Hematopoietic multipotent progenitor cell treated with erythropoietin and hydrocortisone succinate and interleukin-3 and kit ligand, for 6 days (in vitro differentiated cells): ENCODE measurements at regions not wholly inside any gene's neighbourhood (a gene's known extent, or its start where the extent isn't known, plus 50 kb on each side); places are given as distances from the start of the nearest gene placed in this dataset.

Experiments
- DNase-seq: peaks from one replicate; pipeline ENCODE4 v3.0.0-alpha.2; 2015

GRCh38 chr13:90118467-90119071, 1228.9 kb upstream of the MIR17HG start:
- no peak for DNase-seq

GRCh38 chr13:90120026-90120425, 1227.5 kb upstream of the MIR17HG start:
- DNase-seq: no peak

- DNase-seq: no peak
Observed at GRCh38 chr13:90121784-90122183, 1225.7 kb upstream of the MIR17HG start.

DNA sequence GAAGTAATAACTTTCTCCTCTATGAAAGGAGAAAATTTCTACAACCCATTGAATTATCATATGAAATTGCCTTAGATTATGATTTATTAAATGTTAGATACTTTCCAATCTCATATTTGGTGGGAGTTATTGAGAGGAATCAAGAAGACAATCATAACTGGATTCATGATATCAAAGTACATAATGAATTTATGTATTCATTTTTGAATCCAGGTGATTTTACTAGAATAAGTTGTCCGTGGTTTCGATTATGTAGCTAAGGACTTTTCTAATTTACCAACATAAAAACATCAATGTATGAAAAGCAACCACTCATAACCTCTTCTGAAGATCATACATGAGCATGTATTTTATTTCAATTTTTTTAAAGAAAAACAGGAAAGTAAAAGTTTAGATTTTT, 1225.0 kb upstream of the MIR17HG start:
- no peak for DNase-seq

- no peak for DNase-seq
Observed at GRCh38 chr13:90135558-90135957, 1211.9 kb upstream of the MIR17HG start.

DNA sequence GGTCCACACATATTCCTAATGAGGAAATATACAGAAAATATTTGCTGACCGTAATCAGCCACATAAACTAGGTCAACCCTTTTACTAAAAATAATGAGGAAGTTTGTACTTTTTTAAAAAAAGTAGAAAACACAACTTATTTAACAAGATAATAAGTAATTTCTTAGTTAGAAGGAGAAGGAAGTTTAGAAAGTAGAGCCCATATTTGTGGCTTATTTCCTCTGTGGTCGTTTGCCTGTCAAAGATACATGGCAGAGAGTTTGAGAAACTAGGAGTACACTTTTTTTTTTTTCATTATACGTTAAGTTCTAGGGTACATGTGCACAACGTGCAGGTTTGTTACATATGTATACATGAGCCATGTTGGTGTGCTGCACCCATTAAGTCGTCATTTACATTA, 1205.2 kb upstream of the MIR17HG start:
- no peak for DNase-seq

DNA sequence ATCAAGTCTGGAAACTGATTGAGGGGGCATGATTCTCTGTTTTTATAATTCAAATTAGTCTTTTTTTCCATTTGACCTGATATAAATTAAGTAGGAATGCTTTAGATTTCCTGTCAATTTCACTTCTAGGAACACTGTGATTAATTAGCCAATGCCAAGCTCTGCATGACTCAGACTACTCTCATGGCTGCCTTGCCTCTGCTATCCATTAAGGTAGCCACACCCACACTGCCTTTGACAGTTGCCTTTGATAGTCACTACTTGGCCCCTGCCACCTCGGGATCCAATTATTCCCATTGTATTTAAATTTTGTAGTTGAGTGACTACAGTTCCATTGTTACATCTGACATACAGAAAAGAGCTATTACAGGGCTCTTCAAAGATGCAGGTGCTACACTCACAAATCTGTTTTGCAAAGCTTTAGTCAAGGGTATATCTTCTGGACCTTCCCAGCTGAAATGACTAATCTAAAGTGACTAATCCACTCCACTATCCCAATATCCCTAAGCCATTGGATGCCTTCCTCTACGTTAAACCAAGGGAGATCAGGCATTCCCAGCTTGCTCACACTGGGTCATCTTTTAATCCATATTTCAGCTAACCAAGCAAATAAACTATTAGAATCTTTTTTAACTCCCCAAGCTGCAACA, 1193.1 kb upstream of the MIR17HG start:
- no peak for DNase-seq

GRCh38 chr13:90156390-90156789, 1191.1 kb upstream of the MIR17HG start:
- DNase-seq: no peak

DNA sequence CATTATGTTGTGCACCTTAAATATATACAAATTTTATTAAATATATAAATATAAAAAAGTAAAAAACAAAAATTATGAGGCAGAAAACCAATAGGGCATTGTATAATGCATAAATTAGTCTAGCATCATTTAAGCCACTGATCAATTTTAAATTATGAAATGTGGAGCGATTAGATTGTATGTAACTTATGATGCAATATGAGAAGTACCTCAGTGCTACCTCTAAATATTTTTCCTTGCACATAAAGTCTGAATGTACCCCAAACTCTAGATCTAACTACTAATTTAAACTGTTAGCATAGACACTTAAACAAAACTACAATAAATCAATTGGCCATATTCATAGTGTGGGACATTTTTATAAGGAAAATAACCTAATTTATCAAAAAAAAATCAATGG, 1178.5 kb upstream of the MIR17HG start:
- no peak for DNase-seq

DNA sequence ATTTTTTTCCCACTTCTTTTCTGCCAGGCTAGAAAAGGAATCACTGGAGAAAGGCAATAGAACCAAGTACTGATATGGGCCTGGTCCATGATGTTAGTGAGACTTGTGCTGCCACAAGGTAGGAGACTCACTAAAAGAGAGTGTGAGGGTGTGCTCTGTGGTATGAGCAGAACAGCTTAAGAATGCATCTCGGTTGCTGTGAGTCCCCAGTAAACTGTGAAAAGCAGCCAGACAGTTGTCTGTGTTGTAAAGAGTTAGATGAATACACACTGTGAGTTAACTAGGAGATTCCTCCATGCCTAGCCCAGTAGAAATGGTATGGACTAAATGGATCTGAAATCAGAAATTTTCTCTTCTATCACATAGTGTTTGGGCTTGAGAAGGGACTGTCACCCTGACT, 1177.3 kb upstream of the MIR17HG start:
- DNase-seq: no peak

DNA sequence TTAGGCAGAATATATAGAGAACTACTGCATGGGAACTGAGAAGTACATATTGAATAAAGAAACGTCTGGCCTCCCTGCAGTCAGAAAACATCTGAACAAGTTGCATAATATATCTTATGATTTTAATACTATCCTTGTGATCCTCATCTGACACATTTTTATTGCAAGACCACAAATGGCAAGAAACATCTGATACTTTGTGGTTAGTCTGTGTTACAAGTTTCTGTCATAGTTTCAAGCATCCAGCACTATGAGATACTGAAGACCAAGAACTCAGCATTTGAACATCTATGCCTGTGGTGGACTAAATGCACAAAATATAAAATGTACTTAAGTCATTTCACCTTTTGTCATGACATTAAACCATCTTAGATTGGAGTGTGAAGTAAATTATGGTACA, 1175.8 kb upstream of the MIR17HG start:
- no peak for DNase-seq

GRCh38 chr13:90177512-90177911, 1170.0 kb upstream of the MIR17HG start:
- no peak for DNase-seq

DNA sequence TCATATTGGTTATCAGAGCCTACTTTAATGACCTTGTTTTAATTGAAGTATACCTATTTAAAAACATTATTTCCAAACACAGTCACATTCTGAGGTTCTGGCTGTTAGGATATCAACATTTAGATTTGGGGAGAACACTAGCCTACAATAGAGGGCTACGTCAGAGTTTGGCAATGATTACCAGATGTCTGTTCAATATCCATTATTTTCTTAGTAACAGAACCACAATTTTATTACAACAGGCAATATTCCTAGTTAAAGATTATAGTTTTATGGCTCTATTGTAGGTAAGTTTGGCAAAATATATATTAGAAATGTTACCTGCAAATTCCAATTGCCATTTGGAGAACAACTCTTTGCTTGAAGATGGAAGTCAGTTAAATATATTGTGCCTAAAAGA, 1163.1 kb upstream of the MIR17HG start:
- no peak for DNase-seq

DNA sequence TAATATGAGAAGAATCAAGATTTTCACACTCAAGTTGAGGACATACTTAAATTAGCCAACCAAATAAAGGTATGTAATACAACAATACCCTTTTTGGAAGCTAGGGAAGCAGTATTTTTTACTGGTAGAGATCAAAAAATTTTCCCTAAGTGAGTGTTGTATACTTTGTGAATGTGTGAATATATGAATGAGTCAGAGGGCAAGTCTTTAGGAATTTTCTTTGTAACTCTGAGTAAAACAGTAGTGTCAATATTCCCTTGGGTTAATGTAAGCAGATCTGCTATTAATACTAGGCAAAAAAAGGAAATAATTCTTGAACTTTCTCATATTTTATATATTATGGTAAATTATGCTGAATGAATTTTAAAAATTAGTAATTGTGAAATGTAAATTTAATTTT, 1161.8 kb upstream of the MIR17HG start:
- no peak for DNase-seq

DNA sequence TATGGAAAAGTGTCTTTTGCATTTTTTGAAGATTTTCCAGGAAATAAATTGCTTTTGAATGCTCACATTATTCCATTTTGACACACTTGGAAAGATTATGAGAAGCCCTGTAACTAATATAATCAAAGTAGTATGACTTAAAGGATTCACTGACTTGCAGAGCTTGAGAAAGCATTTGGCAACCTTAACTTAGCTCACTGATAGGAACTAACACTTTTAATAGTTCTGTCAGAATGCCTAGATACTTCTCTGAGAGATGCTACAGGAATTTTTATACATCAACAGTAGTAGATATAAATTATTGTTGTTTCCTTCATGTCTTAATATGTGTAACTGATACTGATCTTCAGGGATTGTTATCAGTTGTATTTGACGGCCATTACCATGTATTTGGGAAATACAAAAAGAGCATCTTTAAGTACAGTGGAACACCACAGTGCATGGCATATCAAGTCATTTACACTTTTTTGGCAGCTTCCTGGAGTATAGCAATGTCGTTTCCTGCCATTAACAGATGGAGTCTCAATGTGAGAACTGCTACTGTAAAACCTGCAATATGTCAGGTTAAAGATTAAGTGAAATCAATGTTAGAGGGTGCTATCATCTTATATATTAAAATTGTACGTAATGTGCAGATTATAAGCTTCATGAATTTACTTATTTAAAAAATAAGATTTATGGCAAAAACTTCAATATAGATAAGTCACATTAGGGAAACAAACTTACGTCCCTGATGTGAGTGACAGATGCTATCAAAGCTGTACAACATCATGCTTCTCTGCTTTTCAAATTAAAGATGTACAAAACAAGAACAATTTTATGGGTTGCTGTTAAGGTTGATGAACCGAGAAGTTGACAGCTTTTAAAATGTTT, 1159.8 kb upstream of the MIR17HG start:
- DNase-seq: no peak

- no peak for DNase-seq
Observed at GRCh38 chr13:90188351-90188636, 1159.2 kb upstream of the MIR17HG start.

GRCh38 chr13:90197722-90198121, 1149.8 kb upstream of the MIR17HG start:
- no peak for DNase-seq

DNA sequence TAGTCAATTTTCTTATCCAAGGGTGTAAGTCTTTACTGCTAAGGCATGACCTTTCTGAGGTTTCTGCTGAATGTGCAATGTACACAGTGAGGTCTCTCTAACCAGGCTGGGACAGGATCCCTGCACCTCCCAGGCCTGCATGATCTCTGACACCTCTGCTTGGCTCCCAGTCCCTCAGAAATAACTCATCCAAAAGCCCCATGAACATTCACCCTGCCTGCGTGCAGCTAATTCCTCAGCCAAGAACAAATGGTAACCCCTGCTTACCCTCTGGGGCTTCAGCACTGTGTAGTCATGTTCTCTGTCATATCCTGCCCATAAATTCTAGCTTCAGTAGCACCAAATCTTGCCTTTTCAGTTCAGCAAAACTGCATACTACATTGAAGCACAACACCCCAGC, 1146.3 kb upstream of the MIR17HG start:
- no peak for DNase-seq

DNA sequence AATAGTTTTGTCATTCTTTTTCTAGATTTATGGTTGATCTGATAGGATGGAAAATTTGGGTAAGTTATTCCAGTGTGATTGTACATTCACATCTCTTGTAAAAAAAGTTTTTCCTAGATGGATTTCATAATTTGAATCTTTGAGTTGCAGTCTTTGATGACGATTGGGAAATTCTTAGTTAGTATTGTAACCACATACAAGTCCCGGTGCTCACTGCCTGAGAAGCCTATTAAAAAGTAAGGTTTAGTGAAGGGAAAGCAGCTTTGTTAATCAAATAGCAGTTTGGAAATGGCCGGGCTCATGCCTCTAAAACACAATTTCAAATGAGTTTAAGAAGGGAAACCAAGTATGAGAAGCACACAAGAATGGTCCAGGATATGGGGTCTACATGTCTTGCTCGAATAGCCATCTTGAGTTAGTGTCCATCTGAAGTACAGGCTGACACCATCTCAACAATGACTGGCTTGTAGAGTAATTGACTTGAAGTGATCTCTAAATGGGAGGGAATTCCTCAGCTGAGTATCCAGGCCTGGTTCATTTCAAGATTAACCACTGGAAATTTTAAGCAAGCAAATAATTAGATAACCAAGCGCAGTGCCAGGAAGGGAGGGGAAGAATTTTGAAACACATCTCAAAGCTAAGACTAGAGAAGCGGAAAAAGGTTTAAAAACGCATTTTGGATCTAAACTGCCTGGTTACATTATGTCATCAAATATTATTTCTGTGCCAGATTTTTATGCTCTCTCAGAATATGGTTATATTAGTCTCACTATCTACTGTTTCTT, 1145.6 kb upstream of the MIR17HG start:
- no peak for DNase-seq

GRCh38 chr13:90205081-90205480, 1142.4 kb upstream of the MIR17HG start:
- DNase-seq: no peak

DNA sequence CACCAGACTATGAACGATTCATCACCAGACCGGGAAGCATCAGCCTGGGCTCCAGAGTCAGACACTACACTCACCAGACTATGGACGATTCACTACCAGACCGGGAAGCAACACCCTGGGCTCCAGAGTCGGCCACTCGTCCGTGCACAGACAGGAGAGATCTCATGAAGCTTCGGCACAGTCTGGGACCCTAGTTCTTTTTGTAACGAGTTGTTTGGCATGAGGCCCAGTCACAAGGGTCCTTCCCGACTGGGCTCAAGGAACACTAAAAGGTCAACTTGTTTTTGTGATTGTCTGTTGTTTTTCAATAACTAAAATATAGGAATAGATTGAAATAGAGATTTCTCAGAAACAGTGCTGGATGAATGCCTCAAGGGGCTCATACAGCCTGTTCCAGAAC, 1141.6 kb upstream of the MIR17HG start:
- DNase-seq: no peak

GRCh38 chr13:90217275-90217674, 1130.2 kb upstream of the MIR17HG start:
- DNase-seq: no peak

DNA sequence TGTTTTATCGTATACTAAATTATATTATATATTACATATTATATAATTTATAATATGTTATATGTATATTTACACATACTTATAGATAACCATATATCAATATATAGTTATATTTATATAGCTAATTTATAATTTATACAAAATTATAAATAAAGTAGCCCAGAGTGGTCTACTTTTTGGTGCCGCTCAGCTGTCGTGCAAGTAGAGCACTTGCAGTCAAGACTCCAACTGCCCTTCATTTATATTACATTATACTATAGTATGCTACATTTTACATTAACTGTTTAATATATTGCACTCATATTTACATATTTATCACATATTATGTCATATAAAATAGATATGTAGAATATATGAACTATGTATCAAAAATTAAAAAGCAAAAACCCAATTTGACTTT, 1124.7 kb upstream of the MIR17HG start:
- no peak for DNase-seq

DNA sequence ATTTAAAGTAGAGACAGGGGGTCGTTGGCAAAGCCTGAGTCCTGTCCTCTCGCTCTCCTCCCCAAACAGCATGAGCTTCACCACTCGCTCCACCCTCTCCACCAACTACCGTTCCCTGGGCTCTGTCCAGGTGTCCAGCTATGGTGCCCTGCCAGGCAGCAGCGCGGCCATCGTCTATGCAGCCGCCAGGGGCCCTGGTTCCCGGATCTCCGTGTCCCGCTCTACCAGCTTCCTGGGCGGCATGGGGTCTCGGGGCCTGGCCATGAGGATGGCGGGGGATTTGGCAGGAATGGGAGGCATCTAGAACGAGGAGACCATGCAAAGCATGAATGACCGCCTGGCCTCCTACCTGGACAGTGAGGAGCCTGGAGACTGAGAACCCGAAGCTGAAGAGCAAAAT, 1117.2 kb upstream of the MIR17HG start:
- no peak for DNase-seq
